ENCODE measurements at regions not wholly inside any gene's neighbourhood (a gene's known extent, or its start where the extent isn't known, plus 50 kb on each side); places are given as distances from the start of the nearest gene placed in this dataset.
A peak's percentile ranks its signal among the peaks of the same experiment; 100 is the strongest.

DNA sequence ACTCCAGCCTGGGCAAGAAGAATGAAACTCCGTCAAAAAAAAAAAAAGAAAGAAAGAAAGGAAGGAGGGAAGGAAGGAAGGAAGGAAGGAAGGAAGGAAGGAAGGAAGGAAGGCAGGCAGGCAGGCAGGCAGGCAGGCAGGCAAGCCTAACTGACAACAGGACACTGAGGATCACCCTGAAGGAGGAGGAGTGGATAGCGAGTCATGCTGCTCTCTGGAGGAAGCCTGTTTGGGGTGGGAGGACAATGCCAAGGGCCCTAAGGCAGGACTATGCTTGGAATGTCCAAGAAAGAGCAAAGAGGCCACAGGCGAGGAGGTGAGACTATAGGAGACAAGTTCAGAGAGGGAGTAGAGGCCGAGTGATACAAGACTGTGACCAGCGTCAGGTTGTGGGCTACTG is 107.0 kb upstream of the PARD3 start:
- Histone ChIP-seq H3K9me3 (peaks cover 0 to 36% (median 26%) of the 10 kb centered on the region in 8 donors), H3K4me3 (no peak overlapping the region), H3K27me3 (replicated peaks in 1 of 7) (peaks cover 0 to 10% (median 0%) of the 10 kb centered on the region in 7 donors), H3K27ac (no peak overlapping the region), H3K36me3 (no peaks in the 10 kb centered on the region), H3K4me1 (no peaks in the 10 kb centered on the region)
- DNase-seq, result no peak
- no peak for TF ChIP-seq POLR2A (IDR thresholded peaks at IDR 0.05)
- TF ChIP-seq, protein P1, sequence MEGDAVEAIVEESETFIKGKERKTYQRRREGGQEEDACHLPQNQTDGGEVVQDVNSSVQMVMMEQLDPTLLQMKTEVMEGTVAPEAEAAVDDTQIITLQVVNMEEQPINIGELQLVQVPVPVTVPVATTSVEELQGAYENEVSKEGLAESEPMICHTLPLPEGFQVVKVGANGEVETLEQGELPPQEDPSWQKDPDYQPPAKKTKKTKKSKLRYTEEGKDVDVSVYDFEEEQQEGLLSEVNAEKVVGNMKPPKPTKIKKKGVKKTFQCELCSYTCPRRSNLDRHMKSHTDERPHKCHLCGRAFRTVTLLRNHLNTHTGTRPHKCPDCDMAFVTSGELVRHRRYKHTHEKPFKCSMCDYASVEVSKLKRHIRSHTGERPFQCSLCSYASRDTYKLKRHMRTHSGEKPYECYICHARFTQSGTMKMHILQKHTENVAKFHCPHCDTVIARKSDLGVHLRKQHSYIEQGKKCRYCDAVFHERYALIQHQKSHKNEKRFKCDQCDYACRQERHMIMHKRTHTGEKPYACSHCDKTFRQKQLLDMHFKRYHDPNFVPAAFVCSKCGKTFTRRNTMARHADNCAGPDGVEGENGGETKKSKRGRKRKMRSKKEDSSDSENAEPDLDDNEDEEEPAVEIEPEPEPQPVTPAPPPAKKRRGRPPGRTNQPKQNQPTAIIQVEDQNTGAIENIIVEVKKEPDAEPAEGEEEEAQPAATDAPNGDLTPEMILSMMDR (IDR thresholded peaks at IDR 0.05 in 8 of 11, conservative IDR thresholded peaks at IDR 0.05 in 3 of 11), result peak in 1 of 11 experiments; percentile 8
- intact Hi-C loops (cut with DNase I; ENCODE audit: low total_unique reads), result no loop called here
- WGBS, 5 donors, result 81 to 90% (median 87%) methylated on average over 5 of the region's 5 CpGs

DNA sequence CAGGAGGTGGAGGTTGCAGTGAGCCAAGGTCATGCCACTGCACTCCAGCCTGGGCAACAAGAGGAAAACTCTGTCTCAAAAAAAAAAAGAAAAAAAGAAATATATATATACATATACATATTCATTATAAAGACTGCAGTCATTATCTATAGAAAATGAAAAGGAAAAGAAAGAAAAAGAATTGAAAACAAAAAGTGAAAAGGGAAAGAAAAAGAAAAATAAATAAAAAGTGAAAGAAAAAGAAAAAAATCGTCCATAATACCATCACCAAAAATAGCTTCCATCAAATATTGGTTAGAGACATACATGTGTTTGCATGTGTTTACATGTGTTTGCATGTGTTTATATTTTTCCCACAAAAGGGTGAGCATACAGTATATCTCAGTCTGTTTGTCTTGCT is 105.5 kb upstream of the PARD3 start:
- H3K36me3 ChIP-seq, result no peaks in the 10 kb centered on the region
- 69 to 86% (median 76%) methylated on average over 1 of the region's 1 CpG for WGBS, 5 donors
- no peak overlapping the region for H3K4me3 ChIP-seq
- H3K4me1 ChIP-seq, result no peaks in the 10 kb centered on the region
- peaks cover 0 to 10% (median 0%) of the 10 kb centered on the region in 7 donors for H3K27me3 ChIP-seq (replicated peaks in 1 of 7)
- no peak for DNase-seq
- TF ChIP-seq POLR2A (IDR thresholded peaks at IDR 0.05) (no peak), POLR2AphosphoS5 (IDR thresholded peaks at IDR 0.05) (no peak)
- TF ChIP-seq, protein P1 (IDR thresholded peaks at IDR 0.05 in 8 of 11, conservative IDR thresholded peaks at IDR 0.05 in 3 of 11), result no peak
- H3K9me3 ChIP-seq, result peaks cover 0 to 33% (median 23%) of the 10 kb centered on the region in 8 donors
- no peak overlapping the region for H3K27ac ChIP-seq
- intact Hi-C loops (cut with DNase I; ENCODE audit: low total_unique reads), result no loop called here

DNA sequence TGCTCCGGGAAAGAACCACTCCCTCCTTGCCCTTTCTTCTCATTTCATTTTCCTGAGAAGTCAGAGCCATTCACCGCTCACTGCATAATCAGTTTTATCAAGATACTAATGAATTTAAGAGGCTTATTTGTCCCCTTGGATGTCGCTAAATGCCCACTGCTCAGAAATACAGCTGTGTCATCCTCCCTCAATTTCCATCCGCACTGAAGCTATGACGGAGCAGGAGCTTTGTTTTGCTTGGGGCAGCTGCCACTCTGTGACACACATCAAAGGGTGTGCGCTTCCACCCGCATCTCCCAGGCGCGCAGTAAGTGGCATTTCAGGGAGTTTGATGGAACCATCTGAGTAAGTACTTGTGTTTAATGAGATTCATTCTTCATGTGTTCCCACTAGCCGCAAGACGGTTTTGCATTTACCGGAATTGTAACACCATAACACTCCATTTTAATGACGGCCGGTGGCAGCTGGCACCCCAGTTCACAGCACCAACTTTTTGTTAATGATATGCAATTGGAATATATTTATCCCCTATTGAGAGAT is 103.8 kb upstream of the PARD3 start:
- Histone ChIP-seq H3K4me3 (no peak overlapping the region), H3K4me1 (no peaks in the 10 kb centered on the region), H3K9me3 (peaks cover 0 to 15% (median 6%) of the 10 kb centered on the region in 8 donors), H3K27me3 (replicated peaks in 1 of 7) (peaks cover 0 to 10% (median 0%) of the 10 kb centered on the region in 7 donors), H3K36me3 (no peaks in the 10 kb centered on the region), H3K27ac (no peak overlapping the region)
- TF ChIP-seq, protein P1 (IDR thresholded peaks at IDR 0.05 in 8 of 11, conservative IDR thresholded peaks at IDR 0.05 in 3 of 11), result no peak
- TF ChIP-seq POLR2AphosphoS5 (IDR thresholded peaks at IDR 0.05) (no peak), POLR2A (IDR thresholded peaks at IDR 0.05) (no peak)
- WGBS, 5 donors, result 70 to 79% (median 74%) methylated on average over 14 of the region's 14 CpGs
- intact Hi-C loops (cut with DNase I; ENCODE audit: low total_unique reads), result no loop called here
- no peak for DNase-seq

DNA sequence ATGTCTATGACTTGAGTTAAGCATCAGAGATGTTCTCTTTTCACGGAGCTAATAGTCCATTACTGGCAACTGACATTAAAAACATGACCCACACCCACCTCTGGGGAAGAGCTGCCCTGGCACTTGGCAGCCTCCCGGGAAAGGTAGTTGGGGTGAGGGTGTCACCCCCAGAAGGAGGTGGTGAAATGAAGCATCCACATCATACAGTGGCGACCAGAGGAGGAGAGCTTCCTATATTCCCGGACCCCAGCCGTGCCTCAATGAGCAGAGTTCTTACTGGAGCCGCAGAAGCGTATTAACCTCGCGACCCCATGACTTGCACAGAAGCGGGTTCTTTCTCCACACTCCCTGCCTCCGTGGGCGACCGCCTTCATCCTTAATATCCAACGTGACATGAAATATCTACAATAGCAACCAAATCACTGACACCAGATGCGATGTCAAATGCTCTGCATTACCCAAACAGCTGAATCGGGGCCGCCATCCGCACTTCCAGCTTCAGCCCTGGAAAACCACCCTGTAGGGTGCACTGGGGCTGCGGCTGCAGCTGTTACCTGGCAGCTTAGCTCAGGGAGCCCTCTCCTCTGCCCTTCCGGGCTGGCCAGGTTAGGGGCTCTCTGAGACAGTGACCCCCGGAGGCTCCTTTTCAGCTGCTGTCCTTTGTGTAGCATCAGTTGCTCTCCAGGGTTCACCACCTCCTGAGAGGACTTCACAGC is 103.1 kb upstream of the PARD3 start:
- TF ChIP-seq POLR2AphosphoS5 (IDR thresholded peaks at IDR 0.05) (no peak), POLR2A (IDR thresholded peaks at IDR 0.05) (no peak)
- TF ChIP-seq, protein P1 (IDR thresholded peaks at IDR 0.05 in 8 of 11, conservative IDR thresholded peaks at IDR 0.05 in 3 of 11), result no peak
- H3K9me3 ChIP-seq, result peaks cover 0 to 10% (median 0%) of the 10 kb centered on the region in 8 donors
- WGBS, 5 donors, result 76 to 86% (median 77%) methylated on average over 21 of the region's 21 CpGs
- no peaks in the 10 kb centered on the region for H3K36me3 ChIP-seq
- intact Hi-C loops (cut with DNase I; ENCODE audit: low total_unique reads), result no loop called here
- H3K27me3 ChIP-seq (replicated peaks in 1 of 7), result peaks cover 0 to 10% (median 0%) of the 10 kb centered on the region in 7 donors
- H3K4me3 ChIP-seq, result no peak overlapping the region
- no peak overlapping the region for H3K27ac ChIP-seq
- no peaks in the 10 kb centered on the region for H3K4me1 ChIP-seq
- peak; percentile 3 for DNase-seq

Data from spleen (tissue), 11 donors.